Left cardiac atrium (tissue), 4 donors: ENCODE measurements at regions not wholly inside any gene's neighbourhood (a gene's known extent, or its start where the extent isn't known, plus 50 kb on each side); places are given as distances from the start of the nearest gene placed in this dataset.

Source experiments
- ATAC-seq, 2 donors: fragments of 200-7000 bp; cut with Tn5 transposase; one replicate each; pipeline ENCODE4 v1.9.1; 2020; ENCODE audit warnings: mild to moderate bottlenecking in 2 of 2, moderate library complexity in 2 of 2
- DNase-seq: peaks from one replicate; pipeline ENCODE4 v3.0.0-alpha.2; 2020
- intact Hi-C, 2 donors: fragments of 100-400 bp; cut with DNase I; formaldehyde crosslinking; loops; one replicate each; pipeline versions ENCODE4 v1.14.1 to v1.15.1; 2022 to 2023
- donor health status: DM: no; HTN: yes; CAD: no.
- donor health status: DM: no; HTN: yes; CAD: no; lungs with severe emphysema.
- donor health status: DM: yes; HTN: yes; CAD: no.
- donor health status: Dilated cardiomyopathy.

- intact Hi-C loops = no loop called here
- ATAC-seq = no peak
- no peak for DNase-seq
These were observed 228.3 kb upstream of the PKN2 start for GRCh38 chr1:88455621-88456256.

DNA sequence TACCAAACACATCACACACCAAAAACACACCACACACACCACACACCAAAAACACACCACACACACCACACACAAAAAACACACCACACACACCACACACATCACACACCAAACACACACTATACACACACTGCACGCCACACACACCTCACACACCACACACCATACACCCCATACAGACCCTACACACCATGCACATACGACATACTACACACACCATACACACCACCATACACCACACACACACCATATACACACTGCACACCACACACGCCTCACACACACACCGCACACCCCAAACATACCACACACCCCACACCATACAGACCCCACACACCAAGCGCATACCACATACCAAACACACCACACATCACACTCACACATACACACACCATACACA is 226.9 kb upstream of the PKN2 start:
- DNase-seq (no peak), ATAC-seq (no peak)
- intact Hi-C loops = no loop called here

DNA sequence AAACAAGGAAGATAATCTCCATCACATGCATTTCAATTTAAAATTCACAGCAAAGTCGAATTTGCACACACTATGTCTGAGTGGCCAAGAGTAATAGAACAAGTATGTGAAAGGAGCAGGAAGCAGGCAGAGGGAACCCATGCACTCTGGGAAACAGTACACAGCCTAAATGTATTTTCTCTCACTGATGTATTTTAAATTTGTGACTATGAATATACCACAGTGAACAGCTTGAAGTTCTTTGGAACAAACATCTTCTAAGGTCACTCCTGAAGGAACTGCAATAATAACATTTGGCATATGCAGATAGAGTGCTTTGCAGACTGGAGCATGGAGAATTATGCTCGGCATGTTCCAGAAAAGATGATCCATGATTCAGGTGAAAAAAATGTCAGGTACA is 223.1 kb upstream of the PKN2 start:
- ATAC-seq (no peak), DNase-seq (no peak)
- intact Hi-C loops = no loop called here

- intact Hi-C loops = no loop called here
- no peak for DNase-seq
- no peak for ATAC-seq
These were observed 222.0 kb upstream of the PKN2 start for GRCh38 chr1:88462096-88462487.

GRCh38 chr1:88462488-88463261 is 221.4 kb upstream of the PKN2 start:
- ATAC-seq (peak; percentile 87 to 89), DNase-seq (peak; percentile 37)
- intact Hi-C loops = no loop called here

DNA sequence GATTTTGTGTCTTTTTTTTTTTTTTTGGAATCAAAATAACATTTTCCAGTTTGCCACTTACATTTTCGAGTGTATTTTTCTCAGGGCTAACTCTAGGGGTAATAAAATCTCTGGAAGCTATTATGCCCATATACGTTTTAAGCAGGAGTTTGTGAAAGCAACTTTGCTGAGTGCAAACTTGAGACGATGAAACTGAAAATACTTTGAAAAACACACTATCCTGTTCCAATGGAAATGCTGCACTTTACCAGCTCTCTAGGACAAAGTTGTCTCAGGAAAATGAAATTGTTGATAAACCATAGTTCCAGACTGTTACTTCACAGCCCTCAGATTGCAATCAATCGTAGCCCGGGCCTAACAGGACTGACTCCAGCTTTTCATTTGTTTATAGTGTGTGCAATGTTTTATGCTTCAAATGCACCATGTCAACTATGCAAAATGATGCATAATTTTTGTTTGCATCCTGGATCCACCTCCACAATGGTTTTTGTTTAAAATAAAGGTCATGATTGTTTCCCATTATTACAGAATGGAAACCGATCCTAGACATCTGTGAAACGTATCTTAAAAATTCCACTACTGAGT is 220.6 kb upstream of the PKN2 start:
- DNase-seq = no peak
- intact Hi-C loops = no loop called here
- no peak for ATAC-seq

GRCh38 chr1:88466011-88466410 is 218.1 kb upstream of the PKN2 start:
- no peak for DNase-seq
- intact Hi-C loops = no loop called here
- no peak for ATAC-seq

DNA sequence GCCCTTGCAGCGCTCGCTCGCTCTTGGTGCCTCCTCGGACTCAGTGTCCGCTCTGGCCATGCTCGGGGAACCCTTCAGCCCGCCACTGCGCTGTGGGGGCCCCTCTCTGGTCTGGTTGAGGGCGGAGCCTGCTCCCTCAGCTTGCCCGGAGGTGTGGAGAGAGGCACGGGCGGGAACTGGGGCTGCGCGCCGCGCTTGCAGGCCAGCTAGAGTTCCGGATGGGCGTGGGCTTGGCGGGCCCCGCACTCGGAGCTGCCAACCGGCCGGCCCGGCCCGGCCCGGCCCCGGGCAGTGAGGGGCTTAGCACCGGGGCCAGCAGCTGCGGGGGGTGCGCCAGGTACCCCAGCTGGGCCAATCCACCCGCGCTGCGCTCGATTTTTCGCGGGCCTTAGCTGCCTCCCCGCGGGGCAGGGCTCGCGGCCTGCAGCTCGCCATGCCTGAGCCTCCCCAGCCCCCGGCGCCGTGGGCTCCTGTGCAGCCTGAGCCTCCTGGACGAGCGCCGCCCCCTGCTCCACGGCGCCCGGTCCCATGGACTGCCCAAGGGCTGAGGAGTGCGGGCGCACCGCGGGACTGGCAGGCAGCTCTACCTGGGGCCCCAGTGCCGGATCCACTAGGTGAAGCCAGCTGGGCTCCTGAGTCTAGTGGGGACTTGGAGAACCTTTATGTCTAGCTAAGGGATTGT is 217.0 kb upstream of the PKN2 start:
- DNase-seq (no peak), ATAC-seq (no peak)
- intact Hi-C loops = no loop called here

DNA sequence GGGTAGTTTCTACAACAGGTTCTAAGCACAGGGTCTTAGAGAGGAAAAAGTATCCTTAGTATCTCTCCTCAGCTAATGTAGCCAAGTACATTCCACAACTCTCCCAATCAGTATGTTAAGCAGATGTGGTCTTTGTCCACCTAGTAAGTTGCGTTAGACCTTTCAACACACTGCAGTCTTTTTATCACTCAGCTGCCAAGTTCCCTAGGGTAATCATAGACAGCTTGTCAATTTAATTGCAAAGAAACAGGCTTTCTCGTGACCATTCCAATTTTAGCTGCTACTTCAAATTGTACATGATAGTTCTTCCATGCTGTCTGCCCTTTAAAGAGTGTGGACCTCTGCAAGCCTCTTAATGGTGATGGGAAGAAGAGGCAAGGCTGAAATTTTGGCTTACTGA is 211.8 kb upstream of the PKN2 start:
- peak; percentile 27 to 86 for ATAC-seq
- intact Hi-C loops = no loop called here
- no peak for DNase-seq

DNA sequence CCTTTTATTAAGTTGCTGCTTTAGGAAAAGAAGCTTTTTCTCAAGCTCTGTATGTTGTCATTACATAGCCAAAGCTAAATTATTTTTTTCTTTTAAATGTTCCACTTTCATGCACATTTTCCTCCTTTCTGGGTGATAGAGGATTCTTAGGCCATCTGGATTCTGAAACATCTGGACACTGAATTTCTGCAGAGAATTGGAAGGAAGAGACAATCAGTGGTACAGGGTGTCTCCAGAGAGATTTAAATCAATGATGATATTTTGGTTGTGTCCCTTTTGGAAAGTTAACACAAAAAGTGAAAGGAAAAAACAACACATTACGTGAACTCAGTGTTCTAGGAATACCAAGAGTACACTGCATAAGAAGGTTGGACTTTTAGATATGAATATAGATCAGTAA is 211.4 kb upstream of the PKN2 start:
- intact Hi-C loops = no loop called here
- DNase-seq (no peak), ATAC-seq (no peak)

DNA sequence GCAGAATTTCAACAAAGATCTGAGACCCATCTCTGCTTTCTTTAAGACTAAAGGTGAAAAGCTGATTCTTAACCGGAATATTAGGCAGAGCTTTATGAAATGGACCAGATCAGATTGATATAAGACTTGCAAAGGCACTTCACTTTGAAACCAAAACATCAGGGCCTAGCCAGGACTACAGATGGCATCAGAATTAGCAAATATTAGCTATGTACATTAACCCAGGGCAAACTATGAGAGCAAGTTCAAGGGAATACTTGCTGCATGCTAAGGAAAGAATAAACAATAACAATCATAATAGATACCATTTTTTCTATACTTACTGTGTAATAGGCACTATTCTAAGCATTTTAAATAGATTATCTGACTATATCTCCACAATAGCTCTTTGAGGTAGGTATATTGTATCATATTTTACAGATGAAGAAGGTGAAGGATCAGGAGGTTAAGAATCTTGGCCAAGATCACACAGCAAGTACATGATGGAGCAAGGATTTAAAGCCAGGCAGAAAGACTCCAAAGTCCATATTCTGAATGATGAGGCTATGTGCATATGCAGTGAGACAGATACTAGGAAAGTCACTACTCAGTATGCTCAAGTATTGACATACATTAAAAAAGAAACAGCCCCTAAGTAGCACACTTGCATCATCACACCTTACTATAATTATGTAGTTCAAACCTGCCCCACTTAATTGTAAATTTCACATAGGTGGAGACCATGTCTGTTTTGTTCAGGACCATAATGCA is 209.3 kb upstream of the PKN2 start:
- intact Hi-C loops = no loop called here
- no peak for ATAC-seq
- no peak for DNase-seq

GRCh38 chr1:88484881-88485280 is 199.2 kb upstream of the PKN2 start:
- ATAC-seq = no peak
- intact Hi-C loops = no loop called here
- no peak for DNase-seq

DNA sequence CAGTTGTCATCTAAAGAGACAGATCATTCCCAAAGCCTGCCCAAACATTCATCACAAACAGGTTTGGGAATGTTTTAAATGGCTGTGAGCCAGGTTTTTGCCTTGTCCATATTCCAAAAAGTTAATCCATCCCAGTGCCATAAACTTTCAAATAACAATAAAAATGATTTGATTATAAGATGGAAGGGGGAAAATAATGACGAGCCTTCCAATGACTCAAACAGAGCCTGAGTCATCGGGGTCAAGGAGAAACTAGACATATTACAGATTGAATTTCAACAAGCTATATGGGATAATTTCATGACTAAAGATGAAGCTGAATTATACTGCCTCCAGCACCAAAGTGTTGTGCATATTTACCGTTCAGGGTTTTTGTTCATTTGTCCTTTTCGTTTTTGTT is 195.8 kb upstream of the PKN2 start:
- ATAC-seq = no peak
- intact Hi-C loops = no loop called here
- no peak for DNase-seq

GRCh38 chr1:88490676-88491075 is 193.4 kb upstream of the PKN2 start:
- intact Hi-C loops = no loop called here
- no peak for ATAC-seq
- DNase-seq = no peak

GRCh38 chr1:88499671-88500070 is 184.4 kb upstream of the PKN2 start:
- intact Hi-C loops = no loop called here
- DNase-seq (no peak), ATAC-seq (no peak)

- intact Hi-C loops = no loop called here
- no peak for ATAC-seq
- DNase-seq = no peak
These were observed 181.2 kb upstream of the PKN2 start for GRCh38 chr1:88502886-88503285.

- ATAC-seq (no peak), DNase-seq (no peak)
- intact Hi-C loops = no loop called here
These were observed 180.4 kb upstream of the PKN2 start for GRCh38 chr1:88503646-88504045.

DNA sequence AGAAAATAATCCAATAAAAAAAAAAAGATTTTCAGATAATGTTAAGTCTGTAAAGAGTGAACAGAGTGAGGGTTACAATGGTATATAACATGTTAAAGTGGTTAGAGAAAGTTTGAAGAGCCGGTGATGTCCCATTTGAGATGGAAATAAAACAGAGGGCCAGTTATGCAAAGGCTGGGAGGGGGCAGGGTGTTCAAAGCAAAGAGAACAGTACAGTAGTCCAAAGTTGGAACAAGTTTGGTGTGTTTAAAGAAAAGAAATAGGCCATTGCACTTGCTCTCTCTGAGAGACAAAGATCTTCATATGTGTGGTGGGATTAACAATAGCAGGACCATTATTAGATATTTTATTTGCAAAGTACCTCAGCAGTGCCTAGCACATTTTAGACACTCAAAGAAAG is 179.5 kb upstream of the PKN2 start:
- no peak for ATAC-seq
- intact Hi-C loops = no loop called here
- no peak for DNase-seq

GRCh38 chr1:88509379-88509778 is 174.7 kb upstream of the PKN2 start:
- peak in 1 of 2 donors; percentile 19 for ATAC-seq
- intact Hi-C loops = no loop called here
- no peak for DNase-seq
